ENCODE measurements at regions not wholly inside any gene's neighbourhood (a gene's known extent, or its start where the extent isn't known, plus 50 kb on each side); places are given as distances from the start of the nearest gene placed in this dataset.
A peak's percentile ranks its signal among the peaks of the same experiment; 100 is the strongest.

DNA sequence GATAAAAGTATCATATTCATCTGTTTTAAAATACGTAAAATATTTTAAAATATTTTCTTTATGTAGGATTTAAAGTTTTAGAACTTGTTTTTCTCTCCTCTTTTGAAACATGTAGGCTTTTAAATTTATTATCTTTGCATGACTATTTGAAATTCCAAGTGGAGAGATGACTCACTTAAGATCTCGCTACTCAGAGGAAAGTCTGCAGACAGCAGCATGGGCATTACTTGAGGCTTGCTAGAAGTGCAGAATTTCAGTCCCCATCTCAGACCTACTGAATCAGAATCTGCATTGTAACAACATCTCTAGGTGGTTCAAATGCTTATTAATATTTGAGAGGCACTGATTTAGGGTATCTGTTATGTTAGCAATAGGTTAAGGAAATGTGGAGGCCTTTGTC lies 225.7 kb upstream of the ARX start:
- FAIRE-seq (no peak), DNase-seq (ENCODE audit: low spot score in 2 of 2) (no peak)

GRCh38 chrX:25226151-25226550 lies 210.4 kb upstream of the ARX start:
- DNase-seq (ENCODE audit: low spot score in 2 of 2) (no peak), FAIRE-seq (no peak)

GRCh38 chrX:25219480-25219879 lies 203.7 kb upstream of the ARX start:
- FAIRE-seq (no peak), DNase-seq (ENCODE audit: low spot score in 2 of 2) (no peak)

GRCh38 chrX:25213611-25214010 lies 197.8 kb upstream of the ARX start:
- FAIRE-seq (no peak), DNase-seq (ENCODE audit: low spot score in 2 of 2) (no peak)

DNA sequence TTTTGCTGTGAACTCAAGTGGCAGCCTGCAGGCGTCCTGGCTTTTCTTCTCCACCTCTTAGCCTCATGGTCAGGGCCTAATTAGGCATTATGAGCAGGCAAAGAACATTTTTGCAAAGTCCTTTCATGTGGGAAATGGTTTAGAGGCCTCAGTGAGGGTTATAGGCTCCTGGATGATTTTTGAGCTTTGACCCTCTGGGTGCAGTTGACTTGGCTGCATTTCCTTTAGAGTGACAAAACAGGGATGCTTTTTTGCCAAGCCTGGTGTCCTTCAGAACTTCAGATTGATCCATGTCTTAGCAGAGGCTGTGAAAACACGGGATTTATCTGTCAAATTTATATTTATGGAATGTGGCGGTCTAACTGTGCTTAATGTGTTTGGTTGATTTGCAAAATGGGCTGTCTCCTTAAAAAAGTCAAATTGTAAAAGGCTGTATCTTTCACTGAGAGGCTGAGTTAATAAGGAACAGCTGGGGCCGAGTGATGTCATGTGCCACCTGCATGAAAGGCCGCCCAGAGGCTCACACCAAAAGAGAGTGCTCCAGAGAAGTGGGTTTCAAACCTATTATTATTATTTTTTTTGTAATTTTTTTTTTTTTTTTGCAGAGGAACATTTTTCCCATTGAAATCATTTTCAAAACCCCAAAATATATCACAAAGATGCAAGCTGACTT lies 192.2 kb upstream of the ARX start:
- FAIRE-seq (no peak), DNase-seq (ENCODE audit: low spot score in 2 of 2) (no peak)

- FAIRE-seq = no peak
Observed at GRCh38 chrX:25206778-25207177, 191.0 kb upstream of the ARX start.

DNA sequence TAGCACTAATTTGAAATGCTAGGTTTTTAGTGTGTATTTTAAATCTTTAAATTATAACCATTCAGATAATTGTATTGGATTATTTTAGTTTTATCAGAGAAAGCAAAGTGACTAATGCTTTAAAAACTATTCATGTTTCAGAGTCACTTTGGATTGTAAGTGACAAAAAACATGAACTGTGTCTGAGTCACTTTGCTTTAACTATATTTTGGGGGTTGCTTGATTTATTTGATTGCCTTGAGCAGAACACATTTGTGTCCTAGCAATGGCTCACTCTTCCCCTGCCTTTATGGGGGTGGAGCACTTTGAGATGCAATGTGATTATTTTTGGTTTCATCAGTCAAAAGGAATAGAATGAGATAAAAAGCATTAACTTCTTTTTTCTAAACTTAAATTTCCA lies 188.4 kb upstream of the ARX start:
- no peak for DNase-seq (ENCODE audit: low spot score in 2 of 2)
- no peak for FAIRE-seq

More at GRCh38 chrX:25206778-25207177, 191.0 kb upstream of the ARX start:
- no peak for DNase-seq (ENCODE audit: low spot score in 2 of 2)

GRCh38 chrX:25202827-25203226 lies 187.1 kb upstream of the ARX start:
- no peak for DNase-seq (ENCODE audit: low spot score in 2 of 2)
- no peak for FAIRE-seq

- peak in 1 of 2 donors; percentile 1 for DNase-seq (ENCODE audit: low spot score in 2 of 2)
- no peak for FAIRE-seq
Observed at GRCh38 chrX:25198891-25199290, 183.1 kb upstream of the ARX start.

GRCh38 chrX:25198253-25198652 lies 182.5 kb upstream of the ARX start:
- FAIRE-seq = no peak
- no peak for DNase-seq (ENCODE audit: low spot score in 2 of 2)

- FAIRE-seq (no peak), DNase-seq (ENCODE audit: low spot score in 2 of 2) (no peak)
Observed at GRCh38 chrX:25196221-25196620, 180.5 kb upstream of the ARX start.

GRCh38 chrX:25191403-25191802 lies 175.6 kb upstream of the ARX start:
- DNase-seq (ENCODE audit: low spot score in 2 of 2) (no peak), FAIRE-seq (no peak)

DNA sequence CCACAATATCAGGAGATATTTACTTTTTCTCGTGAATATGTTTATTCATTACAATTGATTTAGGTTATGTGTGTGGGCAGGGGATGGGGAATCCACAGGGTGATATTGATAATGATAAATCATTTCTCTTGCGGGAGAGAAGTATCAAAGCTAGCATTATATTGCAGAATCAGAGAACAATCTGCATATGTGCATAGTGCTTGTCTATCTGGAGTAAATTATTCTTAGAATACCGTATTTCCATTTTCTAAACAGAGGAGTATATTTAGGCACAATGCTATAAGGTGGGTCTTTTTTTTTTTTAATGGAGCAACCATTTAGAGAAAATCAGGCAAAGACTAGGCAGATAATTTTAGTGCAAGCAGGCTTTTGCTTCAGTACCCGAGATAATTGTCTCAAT lies 166.0 kb upstream of the ARX start:
- no peak for DNase-seq (ENCODE audit: low spot score in 2 of 2)
- no peak for FAIRE-seq

DNA sequence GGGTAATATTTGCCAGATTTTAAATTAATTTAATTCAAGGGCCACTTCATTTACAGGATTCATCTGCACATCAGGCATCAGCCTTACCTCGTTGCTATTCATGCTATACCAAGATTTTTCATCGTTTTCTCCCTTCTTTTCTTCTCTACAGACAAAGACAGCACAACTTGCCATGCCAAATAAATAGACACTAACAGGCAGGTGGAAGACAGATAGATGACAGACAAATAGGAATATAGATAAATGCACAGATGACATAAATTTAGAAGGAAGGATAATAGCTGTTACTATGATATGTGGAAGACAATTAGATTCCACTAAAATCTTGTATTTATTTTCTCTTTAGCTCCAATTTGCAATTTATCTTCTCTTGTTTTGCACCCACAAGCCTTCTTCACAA lies 164.5 kb upstream of the ARX start:
- DNase-seq (ENCODE audit: low spot score in 2 of 2) (no peak), FAIRE-seq (no peak)

DNA sequence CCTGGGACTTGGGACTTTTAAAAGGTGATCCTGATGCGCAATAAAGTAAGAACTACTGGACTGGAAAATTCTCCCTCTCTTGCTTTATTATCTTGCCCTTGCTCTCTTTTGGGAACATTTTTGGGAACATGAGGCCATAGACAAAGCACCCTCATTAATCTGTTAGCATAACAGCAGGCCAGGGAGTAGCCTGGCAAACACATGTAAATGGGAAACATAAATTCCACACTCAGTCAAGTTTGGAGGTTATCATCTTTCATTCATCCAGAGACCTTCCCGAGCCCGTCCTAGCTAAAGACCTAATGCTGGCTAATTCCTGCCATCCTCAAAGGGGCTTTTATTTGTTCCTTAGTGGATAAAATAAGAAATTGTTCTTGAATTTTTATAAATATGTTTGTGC lies 162.8 kb upstream of the ARX start:
- no peak for DNase-seq (ENCODE audit: low spot score in 2 of 2)
- FAIRE-seq = no peak

GRCh38 chrX:25175743-25176142 lies 160.0 kb upstream of the ARX start:
- no peak for FAIRE-seq

DNA sequence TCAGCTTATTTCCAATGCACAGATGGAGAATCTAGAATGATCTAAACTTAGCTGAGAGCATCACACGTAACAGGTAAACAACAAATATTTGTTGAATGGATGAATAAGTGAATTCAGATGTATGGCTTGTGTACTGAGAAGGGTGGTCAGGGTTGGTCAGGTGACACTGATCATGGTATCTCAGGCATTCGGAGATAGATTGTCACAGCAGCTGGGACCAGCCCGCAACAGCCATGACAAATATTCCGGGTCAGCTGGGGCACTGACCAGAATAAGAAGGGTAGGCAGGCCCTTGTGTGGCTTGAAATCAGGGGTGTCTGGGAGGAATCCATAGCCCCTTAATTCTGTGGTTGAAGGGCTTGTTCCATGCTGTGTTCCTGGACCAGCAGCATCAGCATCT lies 159.4 kb upstream of the ARX start:
- FAIRE-seq = no peak
- DNase-seq (ENCODE audit: low spot score in 2 of 2) = no peak

More at GRCh38 chrX:25175743-25176142, 160.0 kb upstream of the ARX start:
- no peak for DNase-seq (ENCODE audit: low spot score in 2 of 2)

- no peak for FAIRE-seq
- DNase-seq (ENCODE audit: low spot score in 2 of 2) = no peak
Observed at GRCh38 chrX:25166546-25166945, 150.8 kb upstream of the ARX start.

DNA sequence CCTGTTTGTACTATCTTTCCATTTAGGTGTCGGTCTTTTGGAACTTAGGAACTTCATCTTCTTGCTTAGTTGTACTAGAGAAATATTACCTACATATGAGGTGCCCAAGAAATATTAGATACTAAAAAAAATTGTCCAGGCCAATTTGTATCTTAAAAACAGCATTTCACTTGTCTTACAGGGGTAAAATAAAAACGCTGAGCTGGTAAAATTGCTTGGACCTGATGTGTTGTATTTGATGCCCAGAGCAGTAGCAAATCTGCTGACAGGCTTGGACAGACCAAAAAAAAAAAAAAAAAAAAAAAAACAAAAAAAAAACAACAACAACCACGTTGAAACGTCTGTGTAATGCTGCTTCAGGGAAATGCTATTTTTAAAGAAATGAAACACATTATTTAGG lies 150.4 kb upstream of the ARX start:
- no peak for FAIRE-seq
- DNase-seq (ENCODE audit: low spot score in 2 of 2) = no peak

DNA sequence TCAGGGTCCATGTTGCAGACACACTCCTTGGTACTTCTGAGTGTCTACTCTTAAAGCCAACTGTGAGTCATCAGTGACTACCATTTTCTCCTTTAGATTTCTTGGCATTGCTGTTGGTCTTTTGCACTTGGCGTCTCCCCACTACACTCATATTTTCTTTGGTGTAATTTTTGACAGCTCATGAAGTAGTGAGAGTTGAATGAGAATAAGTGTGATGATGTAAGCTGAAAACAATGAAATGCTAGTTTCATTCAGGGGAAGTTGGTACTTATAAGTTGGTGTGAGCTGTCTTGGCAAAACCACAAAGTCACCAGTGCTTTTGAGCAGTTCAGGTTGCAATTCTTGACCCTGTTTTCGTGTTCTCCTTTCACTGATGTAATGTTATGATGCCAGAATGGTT lies 142.9 kb upstream of the ARX start:
- FAIRE-seq = no peak
- no peak for DNase-seq (ENCODE audit: low spot score in 2 of 2)

GRCh38 chrX:25156832-25157231 lies 141.1 kb upstream of the ARX start:
- FAIRE-seq = no peak
- no peak for DNase-seq (ENCODE audit: low spot score in 2 of 2)

DNA sequence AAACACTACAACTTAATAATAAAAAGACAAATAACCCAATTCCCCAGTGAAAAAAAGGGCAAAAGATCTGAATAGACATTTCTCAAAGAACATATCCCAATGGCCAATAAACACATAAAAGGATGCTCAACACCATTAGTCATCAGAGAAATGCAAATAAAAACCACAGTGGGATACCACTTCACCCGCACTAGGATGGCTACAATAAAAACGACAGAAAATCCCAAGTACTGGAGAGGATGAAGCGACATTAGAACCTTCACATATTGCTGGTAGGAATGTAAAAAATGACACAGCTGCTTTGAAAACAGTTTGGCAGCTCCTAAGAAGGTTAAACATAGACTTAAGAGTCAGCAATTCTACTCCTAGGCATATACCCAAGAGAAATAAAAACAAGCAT lies 140.6 kb upstream of the ARX start:
- FAIRE-seq = no peak
- no peak for DNase-seq (ENCODE audit: low spot score in 2 of 2)

- no peak for DNase-seq (ENCODE audit: low spot score in 2 of 2)
- FAIRE-seq = no peak
Observed at GRCh38 chrX:25154168-25154567, 138.4 kb upstream of the ARX start.

Data from frontal cortex (tissue), 3 donors.